ENCODE measurements at regions not wholly inside any gene's neighbourhood (a gene's known extent, or its start where the extent isn't known, plus 50 kb on each side); places are given as distances from the start of the nearest gene placed in this dataset.
"Not testable (repeated sequence)": the region's sequence is repeated elsewhere in the genome, so short reads cannot be mapped to it uniquely, and the experiment has no call there.

DNA sequence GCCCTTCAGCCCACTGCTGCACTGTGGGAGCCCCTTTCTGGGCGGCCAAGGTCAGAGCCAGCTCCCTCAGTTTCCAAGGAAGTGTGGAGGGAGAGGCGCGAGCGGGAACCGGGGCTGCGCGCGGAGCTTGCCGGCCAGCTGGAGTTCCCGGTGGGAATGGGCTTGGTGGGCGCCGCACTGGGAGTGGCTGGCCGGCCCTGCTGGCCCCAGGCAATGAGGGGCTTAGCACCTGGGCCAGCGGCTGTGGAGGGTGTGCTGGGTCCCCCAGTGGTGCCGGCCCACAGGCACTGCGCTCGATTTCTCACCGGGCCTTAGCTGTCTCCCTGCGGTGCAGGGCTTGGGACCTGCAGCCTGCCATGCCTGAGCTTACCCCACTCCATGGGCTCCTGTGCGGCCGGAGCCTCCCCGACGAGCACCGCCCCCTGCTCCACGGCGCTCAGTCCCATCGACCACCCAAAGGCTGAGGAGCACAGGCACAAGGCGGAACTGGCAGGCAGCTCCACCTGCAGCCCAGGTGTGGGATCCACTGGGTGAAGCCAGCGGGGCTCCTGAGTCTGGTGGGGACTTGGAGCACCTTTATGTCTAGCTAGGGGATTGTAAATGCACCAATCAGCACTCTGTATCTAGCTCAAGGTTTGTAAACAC lies 1252.2 kb downstream of the STIM2 start:
- TF ChIP-seq, protein P1, sequence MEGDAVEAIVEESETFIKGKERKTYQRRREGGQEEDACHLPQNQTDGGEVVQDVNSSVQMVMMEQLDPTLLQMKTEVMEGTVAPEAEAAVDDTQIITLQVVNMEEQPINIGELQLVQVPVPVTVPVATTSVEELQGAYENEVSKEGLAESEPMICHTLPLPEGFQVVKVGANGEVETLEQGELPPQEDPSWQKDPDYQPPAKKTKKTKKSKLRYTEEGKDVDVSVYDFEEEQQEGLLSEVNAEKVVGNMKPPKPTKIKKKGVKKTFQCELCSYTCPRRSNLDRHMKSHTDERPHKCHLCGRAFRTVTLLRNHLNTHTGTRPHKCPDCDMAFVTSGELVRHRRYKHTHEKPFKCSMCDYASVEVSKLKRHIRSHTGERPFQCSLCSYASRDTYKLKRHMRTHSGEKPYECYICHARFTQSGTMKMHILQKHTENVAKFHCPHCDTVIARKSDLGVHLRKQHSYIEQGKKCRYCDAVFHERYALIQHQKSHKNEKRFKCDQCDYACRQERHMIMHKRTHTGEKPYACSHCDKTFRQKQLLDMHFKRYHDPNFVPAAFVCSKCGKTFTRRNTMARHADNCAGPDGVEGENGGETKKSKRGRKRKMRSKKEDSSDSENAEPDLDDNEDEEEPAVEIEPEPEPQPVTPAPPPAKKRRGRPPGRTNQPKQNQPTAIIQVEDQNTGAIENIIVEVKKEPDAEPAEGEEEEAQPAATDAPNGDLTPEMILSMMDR (IDR thresholded peaks at IDR 0.05): not testable (repeated sequence)
- TF ChIP-seq POLR2A (IDR thresholded peaks at IDR 0.05; ENCODE audit: low read depth): not testable (repeated sequence)

All from esophagus muscularis mucosa (tissue), 3 donors.